Fibroblast of lung (primary cell): ENCODE measurements at regions not wholly inside any gene's neighbourhood (a gene's known extent, or its start where the extent isn't known, plus 50 kb on each side); places are given as distances from the start of the nearest gene placed in this dataset.

Experiments used
- EZH2 ChIP-seq: IDR thresholded peaks from 2 replicates; pipeline ENCODE4 v1.5.1; 2012; ENCODE audit warnings: low read length, control low read depth, mild to moderate bottlenecking; ENCODE audit errors: missing control alignments
- TF ChIP-seq, protein P1 (sequence below), 2 donors: IDR thresholded peaks in 1 of 2; conservative IDR thresholded peaks in 1 of 2; 1 replicate in 1 of 2; 2 replicates in 1 of 2; pipeline ENCODE4 v1.5.1; 2011 to 2012; ENCODE audit warnings: low read length in 2 of 2, control low read depth in 1 of 2, inconsistent platforms in 1 of 2, low read depth in 1 of 2, mild to moderate bottlenecking in 1 of 2

DNA sequence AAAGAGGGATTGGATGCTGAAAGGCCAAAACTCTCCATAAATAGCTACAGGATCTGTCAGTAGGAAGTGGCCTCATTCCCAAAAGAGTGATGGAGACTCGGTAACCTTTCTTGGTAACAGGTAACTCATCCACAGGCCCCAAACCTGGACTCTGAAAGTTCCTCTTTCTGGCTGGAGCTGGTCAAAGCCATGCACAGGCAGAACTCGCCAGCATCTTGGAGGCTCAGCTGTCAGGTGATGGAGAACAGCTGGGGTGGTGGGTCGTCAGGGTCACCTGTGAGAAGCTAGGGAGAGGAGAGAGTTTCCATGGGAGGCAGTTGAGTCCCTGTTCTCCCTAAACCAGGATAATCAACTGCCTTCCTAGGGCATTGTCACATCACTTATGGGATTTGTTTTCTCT, 354.3 kb upstream of the GATB start:
- TF ChIP-seq, protein P1, sequence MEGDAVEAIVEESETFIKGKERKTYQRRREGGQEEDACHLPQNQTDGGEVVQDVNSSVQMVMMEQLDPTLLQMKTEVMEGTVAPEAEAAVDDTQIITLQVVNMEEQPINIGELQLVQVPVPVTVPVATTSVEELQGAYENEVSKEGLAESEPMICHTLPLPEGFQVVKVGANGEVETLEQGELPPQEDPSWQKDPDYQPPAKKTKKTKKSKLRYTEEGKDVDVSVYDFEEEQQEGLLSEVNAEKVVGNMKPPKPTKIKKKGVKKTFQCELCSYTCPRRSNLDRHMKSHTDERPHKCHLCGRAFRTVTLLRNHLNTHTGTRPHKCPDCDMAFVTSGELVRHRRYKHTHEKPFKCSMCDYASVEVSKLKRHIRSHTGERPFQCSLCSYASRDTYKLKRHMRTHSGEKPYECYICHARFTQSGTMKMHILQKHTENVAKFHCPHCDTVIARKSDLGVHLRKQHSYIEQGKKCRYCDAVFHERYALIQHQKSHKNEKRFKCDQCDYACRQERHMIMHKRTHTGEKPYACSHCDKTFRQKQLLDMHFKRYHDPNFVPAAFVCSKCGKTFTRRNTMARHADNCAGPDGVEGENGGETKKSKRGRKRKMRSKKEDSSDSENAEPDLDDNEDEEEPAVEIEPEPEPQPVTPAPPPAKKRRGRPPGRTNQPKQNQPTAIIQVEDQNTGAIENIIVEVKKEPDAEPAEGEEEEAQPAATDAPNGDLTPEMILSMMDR (conservative IDR thresholded peaks at IDR 0.05 in 1 of 2, IDR thresholded peaks at IDR 0.05 in 1 of 2; ENCODE audit: low read depth in 1 of 2, low read length in 2 of 2) = no peak
- TF ChIP-seq EZH2 = no peak
